ENCODE measurements at regions not wholly inside any gene's neighbourhood (a gene's known extent, or its start where the extent isn't known, plus 50 kb on each side); places are given as distances from the start of the nearest gene placed in this dataset.

DNA sequence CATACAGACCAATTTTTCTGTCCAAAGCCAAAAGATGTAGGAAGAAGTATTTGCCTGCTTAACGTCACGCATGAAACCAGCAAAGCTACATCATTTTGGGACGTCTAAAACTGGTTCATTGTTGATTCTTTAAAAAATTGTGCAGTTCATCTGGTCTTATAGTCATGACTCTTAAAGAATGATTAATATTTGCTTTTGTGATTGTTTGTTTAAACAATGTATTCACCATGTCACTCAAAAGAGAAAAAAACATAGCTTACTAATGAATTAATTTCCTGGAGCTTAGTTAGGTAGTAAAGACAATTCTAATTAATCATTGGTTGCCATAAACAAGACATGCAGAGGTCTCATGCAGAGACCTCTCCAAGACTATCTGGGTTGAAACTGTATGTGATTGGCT is 157.3 kb downstream of the RPS12 start:
- TF ChIP-seq, protein P1, sequence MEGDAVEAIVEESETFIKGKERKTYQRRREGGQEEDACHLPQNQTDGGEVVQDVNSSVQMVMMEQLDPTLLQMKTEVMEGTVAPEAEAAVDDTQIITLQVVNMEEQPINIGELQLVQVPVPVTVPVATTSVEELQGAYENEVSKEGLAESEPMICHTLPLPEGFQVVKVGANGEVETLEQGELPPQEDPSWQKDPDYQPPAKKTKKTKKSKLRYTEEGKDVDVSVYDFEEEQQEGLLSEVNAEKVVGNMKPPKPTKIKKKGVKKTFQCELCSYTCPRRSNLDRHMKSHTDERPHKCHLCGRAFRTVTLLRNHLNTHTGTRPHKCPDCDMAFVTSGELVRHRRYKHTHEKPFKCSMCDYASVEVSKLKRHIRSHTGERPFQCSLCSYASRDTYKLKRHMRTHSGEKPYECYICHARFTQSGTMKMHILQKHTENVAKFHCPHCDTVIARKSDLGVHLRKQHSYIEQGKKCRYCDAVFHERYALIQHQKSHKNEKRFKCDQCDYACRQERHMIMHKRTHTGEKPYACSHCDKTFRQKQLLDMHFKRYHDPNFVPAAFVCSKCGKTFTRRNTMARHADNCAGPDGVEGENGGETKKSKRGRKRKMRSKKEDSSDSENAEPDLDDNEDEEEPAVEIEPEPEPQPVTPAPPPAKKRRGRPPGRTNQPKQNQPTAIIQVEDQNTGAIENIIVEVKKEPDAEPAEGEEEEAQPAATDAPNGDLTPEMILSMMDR (IDR thresholded peaks at IDR 0.05; ENCODE audit: low read length) = no peak
- no peak for TF ChIP-seq EZH2phosphoT487 (IDR thresholded peaks at IDR 0.05; ENCODE audit: low read length)
